Anterior cingulate cortex (tissue), 58 donors: ENCODE measurements at regions not wholly inside any gene's neighbourhood (a gene's known extent, or its start where the extent isn't known, plus 50 kb on each side); places are given as distances from the start of the nearest gene placed in this dataset.
"Not testable (repeated sequence)": the region's sequence is repeated elsewhere in the genome, so short reads cannot be mapped to it uniquely, and the experiment has no call there.

Source experiments
- DNase-seq, 58 donors: peaks; one replicate each; lab custom pipeline; 2025; lab: John Stamatoyannopoulos, UW

DNA sequence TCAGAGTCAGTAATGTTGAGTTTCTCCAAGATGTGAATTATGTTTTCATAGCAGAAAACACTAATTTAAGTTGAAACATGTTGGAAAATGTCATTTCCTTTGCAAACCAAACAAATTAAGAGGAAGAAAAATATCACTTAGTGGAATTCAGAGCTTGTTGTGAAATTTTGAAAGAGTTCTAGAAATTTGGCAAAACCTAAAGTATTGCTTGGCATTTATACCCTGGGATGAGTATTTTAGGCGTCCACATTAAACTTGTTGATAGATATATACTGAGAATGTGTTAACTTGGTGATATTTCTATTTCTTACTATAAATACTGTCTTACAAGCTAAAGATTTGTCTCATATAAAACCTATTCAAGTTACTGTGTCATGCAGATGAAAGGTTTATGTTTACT, 335.2 kb downstream of the NSUN3 start:
- DNase-seq = no peak

- no peak for DNase-seq
These were observed 338.6 kb downstream of the NSUN3 start for GRCh38 chr3:94401466-94401865.

DNA sequence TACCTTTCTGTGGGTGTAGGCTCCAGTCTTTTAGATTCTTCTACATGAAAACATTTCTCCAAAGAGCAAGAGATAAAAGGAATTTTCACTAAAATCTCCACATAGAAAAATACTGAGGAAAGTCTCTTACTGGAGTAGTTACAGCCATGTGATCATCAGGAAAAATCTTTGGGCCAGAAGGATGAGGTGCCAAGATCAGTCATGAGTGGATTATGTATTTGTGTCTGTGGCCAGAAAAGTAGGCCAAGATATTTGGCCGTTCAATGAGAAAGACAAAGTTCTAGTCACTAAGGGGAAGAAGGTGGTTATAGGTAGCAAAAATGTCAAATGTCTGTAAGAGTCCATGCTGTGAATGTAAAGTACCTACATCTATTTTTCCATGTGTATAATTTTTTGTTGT, 339.3 kb downstream of the NSUN3 start:
- no peak for DNase-seq

GRCh38 chr3:94405258-94406035, 342.6 kb downstream of the NSUN3 start:
- DNase-seq = no peak

DNA sequence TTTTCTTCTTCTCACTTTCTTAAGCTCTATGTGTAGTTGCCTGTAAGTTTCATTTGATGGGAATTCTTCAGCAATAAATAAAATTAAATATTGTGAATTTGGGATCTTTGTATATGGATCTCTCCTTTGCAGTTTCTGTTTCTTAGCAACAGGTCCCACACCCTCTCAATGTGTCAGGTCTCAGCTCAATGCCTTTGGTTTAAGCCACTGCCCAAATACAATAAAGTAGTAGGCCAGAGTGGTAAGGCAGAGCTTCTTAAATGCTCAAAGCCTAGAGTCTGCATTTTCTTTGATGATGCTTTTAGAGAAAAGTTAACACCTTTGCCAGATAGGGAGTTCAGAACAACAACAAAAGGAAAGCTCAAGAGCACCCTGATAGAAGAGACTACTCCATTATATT, 343.7 kb downstream of the NSUN3 start:
- no peak for DNase-seq

DNA sequence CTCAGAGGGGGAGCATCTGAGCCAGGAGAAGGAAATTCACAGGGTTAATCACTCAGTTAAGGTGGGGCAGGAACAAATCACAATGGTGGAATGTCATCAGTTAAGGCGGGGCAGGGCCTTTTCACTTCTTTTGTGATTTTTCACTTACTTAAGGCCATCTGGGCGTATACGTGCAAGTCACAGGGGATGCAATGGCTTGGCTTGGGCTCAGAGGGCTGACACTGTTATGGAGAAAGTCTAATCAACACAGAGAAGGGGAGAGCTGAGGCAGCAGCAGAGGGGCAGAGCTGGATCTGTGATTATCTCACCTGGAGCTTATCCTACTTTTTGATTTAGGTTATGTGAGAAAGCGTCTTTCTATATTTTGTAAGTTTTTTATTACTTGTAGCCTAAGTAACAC, 350.1 kb downstream of the NSUN3 start:
- not testable (repeated sequence) for DNase-seq

- no peak for DNase-seq
These were observed 350.7 kb downstream of the NSUN3 start for GRCh38 chr3:94413336-94414108.

DNA sequence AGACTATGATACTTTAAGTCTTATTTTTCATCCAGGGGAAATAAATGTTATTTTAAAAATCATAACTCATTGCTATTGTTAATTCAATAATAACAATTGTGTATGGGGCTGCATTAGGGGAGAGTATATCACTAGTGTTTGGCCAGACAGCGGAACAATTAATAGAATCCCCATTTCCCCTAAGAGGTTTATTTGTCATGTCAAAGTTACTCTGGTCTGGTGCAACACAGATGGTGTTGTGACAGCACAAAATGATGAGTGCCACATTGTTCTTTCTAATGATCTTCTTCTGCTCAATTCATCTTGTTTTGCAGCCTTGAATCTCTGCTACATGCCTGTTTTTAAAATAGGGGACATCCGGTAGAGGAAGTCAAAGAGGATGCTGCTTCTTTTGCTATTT, 351.6 kb downstream of the NSUN3 start:
- no peak for DNase-seq

DNA sequence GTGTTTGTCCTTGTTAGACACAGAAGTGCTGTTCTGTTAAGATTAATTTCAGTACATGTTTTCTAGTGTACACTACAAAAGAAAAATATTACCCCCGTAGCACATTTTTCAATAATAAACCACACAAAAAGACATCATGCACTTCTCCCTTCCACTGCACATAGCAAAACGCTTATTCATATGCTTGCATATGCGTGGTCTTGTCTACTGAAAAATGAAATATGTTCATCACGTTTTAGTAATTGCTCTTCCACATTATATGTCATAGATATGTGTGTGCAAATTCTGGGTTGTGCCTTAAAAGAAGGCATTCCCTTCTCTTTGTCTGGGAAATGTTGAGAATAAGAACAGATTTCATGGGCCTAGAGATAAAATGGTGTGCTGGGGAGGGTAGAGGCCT, 353.9 kb downstream of the NSUN3 start:
- DNase-seq = no peak

DNA sequence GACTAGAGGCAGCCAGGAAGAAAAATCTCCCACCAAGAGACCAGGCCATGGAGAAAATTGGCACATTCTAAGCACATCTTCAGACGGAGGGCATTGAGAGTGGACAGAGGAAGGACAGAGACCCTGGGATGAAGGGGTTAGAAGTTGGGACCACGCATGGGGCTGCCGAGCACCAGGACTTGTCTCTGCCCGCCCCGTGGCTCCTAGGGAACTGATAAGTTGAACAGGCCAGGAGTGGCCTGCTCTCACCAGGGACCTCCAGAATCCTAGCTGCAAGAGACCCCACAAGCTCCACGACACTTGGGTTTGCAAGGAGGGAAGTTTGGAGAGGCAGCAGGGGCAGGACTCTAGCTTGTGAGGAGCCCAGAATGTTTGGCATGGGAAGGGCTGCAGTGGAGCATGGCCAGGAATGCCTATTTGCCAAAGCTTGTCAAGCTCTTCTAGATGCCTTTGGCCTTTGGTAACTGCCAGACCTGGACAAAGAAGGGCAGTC, 355.1 kb downstream of the NSUN3 start:
- DNase-seq = no peak

GRCh38 chr3:94420931-94421330, 358.1 kb downstream of the NSUN3 start:
- DNase-seq = no peak

DNA sequence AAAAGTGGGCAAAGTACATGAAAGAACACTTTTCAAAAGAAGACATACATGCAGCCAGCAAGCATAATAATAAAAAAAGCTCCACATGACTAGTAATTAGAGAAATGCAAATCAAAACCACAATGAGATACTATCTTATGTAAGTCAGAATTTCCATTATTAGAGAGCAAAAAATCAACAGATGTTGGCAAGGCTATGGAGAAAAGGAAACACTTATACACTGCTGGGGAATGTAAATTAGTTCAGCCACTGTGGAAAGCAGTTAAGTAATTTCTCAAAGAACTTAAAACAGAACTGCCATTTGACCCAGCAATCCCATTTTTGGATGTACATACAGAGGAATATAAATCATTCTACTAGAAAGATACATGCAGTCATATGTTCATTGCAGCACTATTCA, 360.7 kb downstream of the NSUN3 start:
- no peak for DNase-seq

DNA sequence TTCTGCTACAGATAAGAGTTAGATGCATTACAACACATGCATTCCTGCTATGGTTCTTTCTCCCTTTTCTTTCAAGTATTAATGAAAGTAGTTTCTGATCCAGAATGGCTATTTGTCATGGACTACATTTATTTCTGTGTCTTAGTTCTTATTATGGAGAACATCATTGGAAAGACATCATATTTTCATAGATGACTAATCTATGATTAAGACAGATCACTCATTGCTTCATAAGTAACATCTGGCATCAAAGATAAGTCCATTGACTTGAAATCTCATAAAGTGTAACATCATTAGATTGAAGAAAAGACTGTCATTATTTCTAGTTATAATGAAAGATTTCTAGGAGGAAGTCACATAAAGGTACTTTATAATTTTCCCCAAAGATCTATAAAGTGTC, 366.7 kb downstream of the NSUN3 start:
- DNase-seq = no peak

GRCh38 chr3:94431876-94432570, 369.2 kb downstream of the NSUN3 start:
- DNase-seq = no peak

DNA sequence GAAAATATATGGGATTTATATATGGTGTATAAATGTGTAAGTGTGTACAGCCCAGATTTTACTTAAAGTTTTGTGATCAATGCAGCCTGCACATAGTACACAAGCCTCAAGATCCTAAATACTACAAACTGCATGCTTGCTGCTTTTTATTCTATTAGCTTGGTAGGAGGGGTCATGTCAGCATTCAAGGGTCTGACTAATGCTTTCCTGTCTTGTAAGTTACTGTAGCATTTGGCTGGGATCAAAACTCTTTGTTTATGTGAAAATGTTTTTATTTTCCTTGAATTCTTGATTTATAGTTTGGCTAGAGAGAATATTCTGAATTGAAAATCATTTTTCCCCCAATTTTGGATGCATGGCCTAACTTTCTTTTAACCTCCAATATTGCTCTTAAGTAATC, 370.9 kb downstream of the NSUN3 start:
- DNase-seq = no peak

DNA sequence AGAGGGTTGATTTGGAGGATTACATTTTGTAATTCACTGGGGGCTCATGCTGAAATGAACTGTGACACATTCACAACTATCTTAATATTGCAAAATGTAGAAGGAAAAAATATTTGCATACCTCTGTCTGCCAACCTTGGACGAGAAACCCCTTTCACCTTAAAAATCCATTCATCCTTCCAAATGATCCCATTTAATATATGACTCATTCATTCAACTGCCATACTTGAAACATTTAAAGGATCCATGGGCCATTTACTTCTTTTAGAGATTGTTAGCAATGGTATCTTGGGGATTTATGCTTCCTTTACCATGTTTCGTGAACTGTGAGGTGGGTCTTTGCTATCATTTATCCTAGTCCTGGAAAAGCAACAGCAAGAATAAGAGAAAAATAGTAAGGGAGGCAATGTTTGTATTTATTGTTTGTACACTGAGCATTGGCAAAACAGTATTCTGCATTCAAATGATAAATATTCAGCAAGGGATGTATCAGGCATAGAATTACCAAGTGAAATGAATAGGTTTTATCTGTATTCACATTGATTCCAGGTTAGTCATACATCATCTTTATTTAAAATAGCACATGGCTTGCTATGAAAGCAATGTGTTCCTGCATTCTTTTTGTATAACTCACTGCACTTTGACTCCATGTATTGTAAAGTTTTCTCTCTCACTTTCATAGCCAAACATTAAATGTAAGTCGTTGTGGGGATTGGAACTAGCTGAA, 378.1 kb downstream of the NSUN3 start:
- DNase-seq = no peak

- no peak for DNase-seq
These were observed 378.6 kb downstream of the NSUN3 start for GRCh38 chr3:94441494-94441847.

GRCh38 chr3:94453864-94454263, 391.0 kb downstream of the NSUN3 start:
- DNase-seq = no peak

GRCh38 chr3:94459167-94459566, 396.3 kb downstream of the NSUN3 start:
- no peak for DNase-seq

- DNase-seq = no peak
These were observed 398.1 kb downstream of the NSUN3 start for GRCh38 chr3:94460931-94461330.

DNA sequence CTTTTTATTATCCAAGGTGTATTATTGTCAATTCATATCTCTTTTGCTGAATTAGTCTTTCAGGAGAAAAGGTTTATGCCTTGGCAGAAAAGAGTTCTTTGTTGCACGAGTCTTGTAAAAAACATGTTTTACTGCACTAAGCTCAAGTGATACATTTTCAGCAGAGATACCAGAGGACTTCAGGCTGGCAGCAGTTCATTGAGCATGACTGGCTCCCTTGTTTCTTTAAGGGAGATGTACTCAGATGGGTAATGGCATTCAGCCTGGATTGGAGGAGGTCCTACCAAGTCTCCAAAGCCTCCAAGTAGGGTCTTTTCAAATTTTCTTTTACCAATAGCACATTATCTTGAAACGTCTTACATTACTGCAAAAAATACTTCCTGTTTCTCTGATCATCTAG, 400.1 kb downstream of the NSUN3 start:
- no peak for DNase-seq
